Choroid plexus epithelial cell (primary cell): ENCODE measurements at regions not wholly inside any gene's neighbourhood (a gene's known extent, or its start where the extent isn't known, plus 50 kb on each side); places are given as distances from the start of the nearest gene placed in this dataset.

ENCODE experiments used
- DNase-seq: peaks from one replicate; pipeline ENCODE4 v3.0.0-alpha.2; 2010; ENCODE audit warnings: low read depth
- H3K4me3 ChIP-seq: 2 replicates; pipeline ENCODE4 v1.5.1; 2011; ENCODE audit warnings: low read depth, mild to moderate bottlenecking, control low read depth, low read length, moderate library complexity
- TF ChIP-seq, protein P1 (sequence below): conservative IDR thresholded peaks from 2 replicates; pipeline ENCODE4 v1.5.1; 2011; ENCODE audit warnings: low read depth, mild to moderate bottlenecking, control low read depth, inconsistent platforms, low read length, moderate library complexity

DNA sequence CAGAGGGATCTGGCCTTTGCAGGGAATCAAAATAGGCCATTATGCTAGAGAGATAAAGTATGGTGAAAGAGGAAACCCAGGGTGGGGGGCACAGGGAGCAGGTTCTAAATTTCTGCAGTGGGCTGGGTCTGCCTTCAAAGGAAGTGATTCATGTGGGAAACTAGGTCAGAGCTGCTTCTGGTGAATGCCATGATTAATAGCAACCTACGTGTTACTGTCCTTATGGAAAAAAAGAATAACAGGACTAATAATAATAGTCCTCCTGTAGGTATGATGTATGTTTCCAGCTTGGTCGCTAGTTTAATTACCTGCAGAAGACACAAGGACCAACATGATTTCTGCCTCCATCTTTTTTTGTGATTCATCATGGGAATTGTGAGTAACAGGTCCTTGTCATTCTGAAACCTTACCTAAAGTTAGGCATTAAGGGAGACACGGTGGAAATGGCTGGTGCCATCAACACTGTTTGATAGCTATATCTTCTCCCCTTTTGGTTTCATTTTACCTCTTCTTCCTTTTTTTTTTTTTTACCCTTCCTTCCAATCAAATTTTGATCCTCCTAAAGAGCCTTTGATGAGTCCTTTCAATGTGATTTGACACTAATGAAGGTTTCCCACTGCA lies 180.4 kb downstream of the CPEB2 start:
- peak; percentile 84 for DNase-seq
- TF ChIP-seq, protein P1, sequence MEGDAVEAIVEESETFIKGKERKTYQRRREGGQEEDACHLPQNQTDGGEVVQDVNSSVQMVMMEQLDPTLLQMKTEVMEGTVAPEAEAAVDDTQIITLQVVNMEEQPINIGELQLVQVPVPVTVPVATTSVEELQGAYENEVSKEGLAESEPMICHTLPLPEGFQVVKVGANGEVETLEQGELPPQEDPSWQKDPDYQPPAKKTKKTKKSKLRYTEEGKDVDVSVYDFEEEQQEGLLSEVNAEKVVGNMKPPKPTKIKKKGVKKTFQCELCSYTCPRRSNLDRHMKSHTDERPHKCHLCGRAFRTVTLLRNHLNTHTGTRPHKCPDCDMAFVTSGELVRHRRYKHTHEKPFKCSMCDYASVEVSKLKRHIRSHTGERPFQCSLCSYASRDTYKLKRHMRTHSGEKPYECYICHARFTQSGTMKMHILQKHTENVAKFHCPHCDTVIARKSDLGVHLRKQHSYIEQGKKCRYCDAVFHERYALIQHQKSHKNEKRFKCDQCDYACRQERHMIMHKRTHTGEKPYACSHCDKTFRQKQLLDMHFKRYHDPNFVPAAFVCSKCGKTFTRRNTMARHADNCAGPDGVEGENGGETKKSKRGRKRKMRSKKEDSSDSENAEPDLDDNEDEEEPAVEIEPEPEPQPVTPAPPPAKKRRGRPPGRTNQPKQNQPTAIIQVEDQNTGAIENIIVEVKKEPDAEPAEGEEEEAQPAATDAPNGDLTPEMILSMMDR = no peak

DNA sequence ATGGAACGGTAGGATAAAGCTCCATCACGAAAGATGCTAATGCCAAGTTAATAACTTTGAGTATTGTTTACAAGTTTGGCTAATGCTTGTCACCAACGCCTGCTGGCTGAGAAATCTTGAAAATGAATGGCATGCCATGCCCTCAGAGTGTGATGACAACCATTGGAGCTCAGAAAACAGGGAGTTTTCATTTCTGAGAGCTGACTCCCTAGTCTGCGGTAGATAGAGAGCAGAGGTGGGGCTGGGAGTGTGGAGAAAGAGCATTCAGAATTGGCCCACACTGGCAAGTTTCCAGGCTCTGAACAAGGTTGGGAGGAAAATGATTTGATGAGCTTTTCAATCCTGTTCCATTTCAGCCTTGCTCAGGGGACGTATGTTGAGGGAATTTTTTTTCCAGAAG lies 183.9 kb downstream of the CPEB2 start:
- TF ChIP-seq, protein P1 = no peak
- peak; percentile 91 for DNase-seq
- H3K4me3 ChIP-seq = no peak overlapping the region

More for the DNA sequence above, 180.4 kb downstream of the CPEB2 start:
- H3K4me3 ChIP-seq = no peak overlapping the region

DNA sequence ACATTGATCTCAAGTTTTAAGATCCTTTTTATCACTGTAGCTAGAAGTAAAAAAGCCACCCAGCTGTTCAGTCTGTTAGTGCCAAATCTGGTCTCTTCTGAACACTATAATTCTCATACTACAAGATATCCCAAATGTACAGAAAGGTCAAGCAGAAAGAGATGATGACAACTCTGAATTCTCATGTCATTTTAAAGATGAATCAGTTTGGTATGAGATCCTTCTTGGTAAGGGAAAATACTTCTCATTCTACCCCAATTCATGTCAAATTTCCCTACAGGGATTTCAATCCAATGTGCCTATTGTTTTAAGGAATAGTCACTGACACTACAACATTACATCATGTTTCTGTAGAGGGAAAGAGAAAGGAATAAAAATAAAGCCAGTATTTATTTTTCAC lies 184.5 kb downstream of the CPEB2 start:
- H3K4me3 ChIP-seq = no peak overlapping the region
- TF ChIP-seq, protein P1 = no peak
- no peak for DNase-seq

DNA sequence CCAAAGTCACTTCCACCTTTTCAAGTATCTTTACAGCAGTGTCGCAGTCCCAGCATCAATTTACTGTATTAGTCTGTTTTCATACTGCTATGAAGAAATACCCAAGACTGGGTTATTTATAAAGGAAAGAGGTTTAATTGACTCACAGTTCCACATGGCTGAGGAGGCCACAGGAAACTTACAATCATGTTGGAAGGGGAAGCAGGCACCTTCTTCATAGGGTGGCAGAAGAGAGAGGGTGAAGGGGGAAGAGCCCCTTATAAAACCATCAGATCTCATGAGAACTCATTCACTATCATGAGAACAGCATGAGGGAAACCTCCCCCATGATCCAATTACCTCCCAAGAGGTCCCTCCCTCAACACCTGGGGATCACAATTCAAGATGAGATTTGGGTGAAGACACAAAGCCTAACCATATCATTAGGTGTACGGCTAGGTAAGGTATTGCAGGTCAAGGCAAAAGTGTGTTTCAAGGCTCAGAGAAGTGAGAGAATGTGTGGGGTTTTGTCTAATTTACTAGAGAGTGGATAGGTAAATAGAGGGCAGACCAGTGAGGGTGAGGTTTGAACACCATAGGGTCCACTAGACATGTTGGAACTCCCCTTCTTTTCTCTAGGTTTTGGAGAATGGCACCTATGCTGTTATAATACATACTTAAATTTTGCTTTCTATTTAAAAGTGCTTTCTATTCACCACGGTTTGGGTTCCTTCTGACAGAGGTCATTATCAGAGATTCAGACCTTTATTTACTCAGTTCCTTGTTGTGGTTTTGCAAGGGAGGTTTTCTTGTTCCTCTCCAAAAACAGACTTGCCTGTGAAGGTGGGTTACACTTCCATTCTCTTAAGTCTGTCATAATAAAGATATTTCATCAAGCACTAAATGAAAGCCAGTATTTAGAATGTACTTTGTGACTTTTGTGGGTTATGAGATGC lies 186.6 kb downstream of the CPEB2 start:
- no peak overlapping the region for H3K4me3 ChIP-seq
- TF ChIP-seq, protein P1 = no peak
- no peak for DNase-seq

DNA sequence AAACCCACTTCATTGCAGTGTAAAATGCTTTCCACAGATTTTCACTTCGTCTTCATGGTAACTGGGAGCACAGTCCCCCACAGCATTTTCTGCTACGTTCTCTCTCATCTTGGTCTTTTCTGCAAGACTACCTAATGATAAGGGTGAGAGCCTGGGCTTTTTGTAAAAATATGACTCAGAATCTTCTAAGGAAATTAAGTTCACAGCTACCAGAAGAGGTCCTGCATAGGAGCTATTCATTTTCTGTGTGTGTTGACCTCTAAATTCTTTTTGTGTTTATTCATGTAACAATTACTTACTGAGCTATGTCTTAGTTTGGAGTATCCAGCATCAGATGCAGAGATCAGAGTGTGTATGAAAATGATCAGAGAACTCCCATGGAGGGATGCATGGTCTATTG lies 192.2 kb downstream of the CPEB2 start:
- TF ChIP-seq, protein P1 = no peak
- peak; percentile 82 for DNase-seq

DNA sequence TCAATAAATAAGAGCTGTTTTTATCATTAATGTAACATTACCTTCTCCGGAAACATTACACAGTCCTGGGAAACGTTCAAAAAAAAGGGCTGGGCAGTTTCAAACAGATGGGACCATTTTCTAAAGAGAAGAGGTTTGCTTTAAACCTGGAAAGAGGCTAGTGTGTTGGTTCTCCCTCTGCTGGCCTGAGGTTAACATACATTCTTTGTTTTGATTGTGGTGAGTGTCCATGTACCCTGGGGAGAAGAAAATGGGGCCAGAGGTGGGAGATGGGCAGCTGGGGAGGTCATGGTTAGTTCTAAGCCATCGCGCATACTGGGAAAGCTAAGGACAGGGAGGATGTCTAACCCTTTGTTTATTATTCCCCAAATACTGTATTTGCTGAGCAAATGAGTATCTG lies 194.7 kb downstream of the CPEB2 start:
- DNase-seq = peak; percentile 85
- TF ChIP-seq, protein P1 = peak; percentile 75
- no peak overlapping the region for H3K4me3 ChIP-seq

More for the DNA sequence above, 192.2 kb downstream of the CPEB2 start:
- no peak overlapping the region for H3K4me3 ChIP-seq
